ENCODE measurements at regions not wholly inside any gene's neighbourhood (a gene's known extent, or its start where the extent isn't known, plus 50 kb on each side); places are given as distances from the start of the nearest gene placed in this dataset.

- TF ChIP-seq, protein P1, sequence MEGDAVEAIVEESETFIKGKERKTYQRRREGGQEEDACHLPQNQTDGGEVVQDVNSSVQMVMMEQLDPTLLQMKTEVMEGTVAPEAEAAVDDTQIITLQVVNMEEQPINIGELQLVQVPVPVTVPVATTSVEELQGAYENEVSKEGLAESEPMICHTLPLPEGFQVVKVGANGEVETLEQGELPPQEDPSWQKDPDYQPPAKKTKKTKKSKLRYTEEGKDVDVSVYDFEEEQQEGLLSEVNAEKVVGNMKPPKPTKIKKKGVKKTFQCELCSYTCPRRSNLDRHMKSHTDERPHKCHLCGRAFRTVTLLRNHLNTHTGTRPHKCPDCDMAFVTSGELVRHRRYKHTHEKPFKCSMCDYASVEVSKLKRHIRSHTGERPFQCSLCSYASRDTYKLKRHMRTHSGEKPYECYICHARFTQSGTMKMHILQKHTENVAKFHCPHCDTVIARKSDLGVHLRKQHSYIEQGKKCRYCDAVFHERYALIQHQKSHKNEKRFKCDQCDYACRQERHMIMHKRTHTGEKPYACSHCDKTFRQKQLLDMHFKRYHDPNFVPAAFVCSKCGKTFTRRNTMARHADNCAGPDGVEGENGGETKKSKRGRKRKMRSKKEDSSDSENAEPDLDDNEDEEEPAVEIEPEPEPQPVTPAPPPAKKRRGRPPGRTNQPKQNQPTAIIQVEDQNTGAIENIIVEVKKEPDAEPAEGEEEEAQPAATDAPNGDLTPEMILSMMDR (IDR thresholded peaks at IDR 0.05): no peak
- TF ChIP-seq POLR2AphosphoS5 (IDR thresholded peaks at IDR 0.05; ENCODE audit: low read depth, low read length) (no peak), TCF7L2 (IDR thresholded peaks at IDR 0.05; ENCODE audit: low read depth, low read length) (no peak)
- TF ChIP-seq, protein P2, sequence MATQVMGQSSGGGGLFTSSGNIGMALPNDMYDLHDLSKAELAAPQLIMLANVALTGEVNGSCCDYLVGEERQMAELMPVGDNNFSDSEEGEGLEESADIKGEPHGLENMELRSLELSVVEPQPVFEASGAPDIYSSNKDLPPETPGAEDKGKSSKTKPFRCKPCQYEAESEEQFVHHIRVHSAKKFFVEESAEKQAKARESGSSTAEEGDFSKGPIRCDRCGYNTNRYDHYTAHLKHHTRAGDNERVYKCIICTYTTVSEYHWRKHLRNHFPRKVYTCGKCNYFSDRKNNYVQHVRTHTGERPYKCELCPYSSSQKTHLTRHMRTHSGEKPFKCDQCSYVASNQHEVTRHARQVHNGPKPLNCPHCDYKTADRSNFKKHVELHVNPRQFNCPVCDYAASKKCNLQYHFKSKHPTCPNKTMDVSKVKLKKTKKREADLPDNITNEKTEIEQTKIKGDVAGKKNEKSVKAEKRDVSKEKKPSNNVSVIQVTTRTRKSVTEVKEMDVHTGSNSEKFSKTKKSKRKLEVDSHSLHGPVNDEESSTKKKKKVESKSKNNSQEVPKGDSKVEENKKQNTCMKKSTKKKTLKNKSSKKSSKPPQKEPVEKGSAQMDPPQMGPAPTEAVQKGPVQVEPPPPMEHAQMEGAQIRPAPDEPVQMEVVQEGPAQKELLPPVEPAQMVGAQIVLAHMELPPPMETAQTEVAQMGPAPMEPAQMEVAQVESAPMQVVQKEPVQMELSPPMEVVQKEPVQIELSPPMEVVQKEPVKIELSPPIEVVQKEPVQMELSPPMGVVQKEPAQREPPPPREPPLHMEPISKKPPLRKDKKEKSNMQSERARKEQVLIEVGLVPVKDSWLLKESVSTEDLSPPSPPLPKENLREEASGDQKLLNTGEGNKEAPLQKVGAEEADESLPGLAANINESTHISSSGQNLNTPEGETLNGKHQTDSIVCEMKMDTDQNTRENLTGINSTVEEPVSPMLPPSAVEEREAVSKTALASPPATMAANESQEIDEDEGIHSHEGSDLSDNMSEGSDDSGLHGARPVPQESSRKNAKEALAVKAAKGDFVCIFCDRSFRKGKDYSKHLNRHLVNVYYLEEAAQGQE (IDR thresholded peaks at IDR 0.05; ENCODE audit: insufficient read depth in 1 of 2, low read depth in 2 of 2, low read length in 1 of 2): no peak
Observed at GRCh38 chr3:34285827-34286188, 487.4 kb downstream of the PDCD6IP start.
